ENCODE measurements at regions not wholly inside any gene's neighbourhood (a gene's known extent, or its start where the extent isn't known, plus 50 kb on each side); places are given as distances from the start of the nearest gene placed in this dataset.

DNA sequence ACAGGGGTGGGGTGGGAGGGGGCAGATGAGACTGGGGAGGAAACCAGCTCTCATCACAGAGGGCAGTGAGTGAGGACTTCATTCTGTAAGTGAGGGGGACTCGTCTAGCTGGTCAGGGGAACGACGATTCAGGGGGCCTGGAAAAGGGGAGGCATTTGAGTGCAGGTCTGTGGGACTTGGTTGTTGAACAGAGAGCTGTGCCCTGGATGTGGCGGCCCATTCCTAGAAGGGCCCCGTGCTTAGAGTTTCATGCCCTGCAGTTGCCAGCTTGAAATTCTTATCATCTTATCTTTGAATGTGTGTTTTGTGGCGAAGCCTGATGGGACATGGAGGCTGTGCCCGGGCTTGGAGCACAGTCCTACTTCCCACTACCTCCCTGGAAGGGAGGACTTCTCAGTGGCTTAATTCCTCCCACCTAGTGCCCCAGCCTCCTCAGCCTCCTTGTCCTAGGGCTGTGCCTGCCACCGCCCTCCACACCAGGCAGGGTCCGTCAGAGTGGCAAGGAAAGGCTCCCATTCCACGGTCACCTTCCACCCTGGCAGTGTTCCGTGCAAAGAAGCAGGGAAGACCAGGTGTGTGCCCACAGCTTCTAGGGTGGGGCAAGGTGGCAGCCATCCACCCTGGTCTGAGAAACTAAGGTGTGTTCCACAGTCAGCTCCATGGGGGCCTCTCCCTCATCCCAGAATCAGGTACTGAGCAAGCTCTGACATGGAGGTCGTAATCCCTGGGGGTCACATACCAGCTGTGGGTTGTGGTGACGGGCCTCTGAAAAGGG lies 59.7 kb upstream of the LMO1 start:
- TF ChIP-seq RAD21 (conservative IDR thresholded peaks at IDR 0.05) (no peak), EP300 (conservative IDR thresholded peaks at IDR 0.05; ENCODE audit: poor library complexity, severe bottlenecking) (no peak), EZH2 (IDR thresholded peaks at IDR 0.05; ENCODE audit: borderline replicate concordance, insufficient read depth, low read length, poor library complexity, severe bottlenecking) (no peak), SMC3 (conservative IDR thresholded peaks at IDR 0.05; ENCODE audit: poor library complexity) (no peak)
- TF ChIP-seq, protein P1, sequence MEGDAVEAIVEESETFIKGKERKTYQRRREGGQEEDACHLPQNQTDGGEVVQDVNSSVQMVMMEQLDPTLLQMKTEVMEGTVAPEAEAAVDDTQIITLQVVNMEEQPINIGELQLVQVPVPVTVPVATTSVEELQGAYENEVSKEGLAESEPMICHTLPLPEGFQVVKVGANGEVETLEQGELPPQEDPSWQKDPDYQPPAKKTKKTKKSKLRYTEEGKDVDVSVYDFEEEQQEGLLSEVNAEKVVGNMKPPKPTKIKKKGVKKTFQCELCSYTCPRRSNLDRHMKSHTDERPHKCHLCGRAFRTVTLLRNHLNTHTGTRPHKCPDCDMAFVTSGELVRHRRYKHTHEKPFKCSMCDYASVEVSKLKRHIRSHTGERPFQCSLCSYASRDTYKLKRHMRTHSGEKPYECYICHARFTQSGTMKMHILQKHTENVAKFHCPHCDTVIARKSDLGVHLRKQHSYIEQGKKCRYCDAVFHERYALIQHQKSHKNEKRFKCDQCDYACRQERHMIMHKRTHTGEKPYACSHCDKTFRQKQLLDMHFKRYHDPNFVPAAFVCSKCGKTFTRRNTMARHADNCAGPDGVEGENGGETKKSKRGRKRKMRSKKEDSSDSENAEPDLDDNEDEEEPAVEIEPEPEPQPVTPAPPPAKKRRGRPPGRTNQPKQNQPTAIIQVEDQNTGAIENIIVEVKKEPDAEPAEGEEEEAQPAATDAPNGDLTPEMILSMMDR (IDR thresholded peaks at IDR 0.05; ENCODE audit: poor library complexity, severe bottlenecking): no peak
- TF ChIP-seq, protein P2, sequence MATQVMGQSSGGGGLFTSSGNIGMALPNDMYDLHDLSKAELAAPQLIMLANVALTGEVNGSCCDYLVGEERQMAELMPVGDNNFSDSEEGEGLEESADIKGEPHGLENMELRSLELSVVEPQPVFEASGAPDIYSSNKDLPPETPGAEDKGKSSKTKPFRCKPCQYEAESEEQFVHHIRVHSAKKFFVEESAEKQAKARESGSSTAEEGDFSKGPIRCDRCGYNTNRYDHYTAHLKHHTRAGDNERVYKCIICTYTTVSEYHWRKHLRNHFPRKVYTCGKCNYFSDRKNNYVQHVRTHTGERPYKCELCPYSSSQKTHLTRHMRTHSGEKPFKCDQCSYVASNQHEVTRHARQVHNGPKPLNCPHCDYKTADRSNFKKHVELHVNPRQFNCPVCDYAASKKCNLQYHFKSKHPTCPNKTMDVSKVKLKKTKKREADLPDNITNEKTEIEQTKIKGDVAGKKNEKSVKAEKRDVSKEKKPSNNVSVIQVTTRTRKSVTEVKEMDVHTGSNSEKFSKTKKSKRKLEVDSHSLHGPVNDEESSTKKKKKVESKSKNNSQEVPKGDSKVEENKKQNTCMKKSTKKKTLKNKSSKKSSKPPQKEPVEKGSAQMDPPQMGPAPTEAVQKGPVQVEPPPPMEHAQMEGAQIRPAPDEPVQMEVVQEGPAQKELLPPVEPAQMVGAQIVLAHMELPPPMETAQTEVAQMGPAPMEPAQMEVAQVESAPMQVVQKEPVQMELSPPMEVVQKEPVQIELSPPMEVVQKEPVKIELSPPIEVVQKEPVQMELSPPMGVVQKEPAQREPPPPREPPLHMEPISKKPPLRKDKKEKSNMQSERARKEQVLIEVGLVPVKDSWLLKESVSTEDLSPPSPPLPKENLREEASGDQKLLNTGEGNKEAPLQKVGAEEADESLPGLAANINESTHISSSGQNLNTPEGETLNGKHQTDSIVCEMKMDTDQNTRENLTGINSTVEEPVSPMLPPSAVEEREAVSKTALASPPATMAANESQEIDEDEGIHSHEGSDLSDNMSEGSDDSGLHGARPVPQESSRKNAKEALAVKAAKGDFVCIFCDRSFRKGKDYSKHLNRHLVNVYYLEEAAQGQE (IDR thresholded peaks at IDR 0.05; ENCODE audit: borderline replicate concordance): no peak
